Astrocyte of the spinal cord (primary cell): ENCODE measurements at regions not wholly inside any gene's neighbourhood (a gene's known extent, or its start where the extent isn't known, plus 50 kb on each side); places are given as distances from the start of the nearest gene placed in this dataset.

Experiments used
- DNase-seq: peaks from one replicate; pipeline ENCODE4 v3.0.0; 2011; ENCODE audit warnings: low read depth, low spot score
- H3K4me3 ChIP-seq: 2 replicates; pipeline ENCODE4 v1.5.1; 2011; ENCODE audit warnings: low read depth, mild to moderate bottlenecking, low read length, moderate library complexity
- CTCF ChIP-seq: IDR thresholded peaks from 2 replicates; pipeline ENCODE4 v1.5.1; 2012; ENCODE audit warnings: low read depth, mild to moderate bottlenecking, low read length, inconsistent platforms
- in situ Hi-C: cut with HindIII; loops from 2 replicates; pipeline ENCODE4 v1.10.0; 2017; ENCODE audit warnings: low sequenced_read_pairs

DNA sequence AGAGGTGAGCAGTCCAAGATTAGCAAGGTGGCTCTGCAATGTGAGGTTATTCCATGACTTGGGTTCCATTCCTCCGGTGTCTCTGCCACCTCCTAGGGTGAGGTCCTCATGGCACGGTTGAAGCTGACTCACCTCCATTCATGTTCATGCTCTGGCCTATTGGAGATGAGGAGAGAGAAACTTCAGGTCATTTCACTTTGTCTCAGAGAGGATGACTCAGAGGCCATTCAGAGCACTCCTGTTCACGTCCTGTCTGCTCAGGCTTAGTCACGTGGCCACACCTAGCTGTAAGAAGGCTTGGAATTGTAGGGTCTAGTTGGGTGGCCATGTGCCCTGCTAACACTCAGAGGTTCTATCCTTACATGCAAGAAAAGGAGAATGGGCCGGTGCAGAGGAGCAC lies 67.5 kb upstream of the MBOAT2 start:
- in situ Hi-C loops, result no loop called here
- no peak overlapping the region for H3K4me3 ChIP-seq
- peak; percentile 82 for DNase-seq
- TF ChIP-seq CTCF, result no peak

- DNase-seq, result no peak
- no peak overlapping the region for H3K4me3 ChIP-seq
- in situ Hi-C loops, result no loop called here
- TF ChIP-seq CTCF, result no peak
Measured at GRCh38 chr2:9069543-9069942, 66.1 kb upstream of the MBOAT2 start.

- in situ Hi-C loops, result no loop called here
- no peak overlapping the region for H3K4me3 ChIP-seq
- no peak for DNase-seq
- TF ChIP-seq CTCF, result no peak
Measured at GRCh38 chr2:9065901-9066300, 62.4 kb upstream of the MBOAT2 start.

- in situ Hi-C loops, result no loop called here
- H3K4me3 ChIP-seq, result no peak overlapping the region
- TF ChIP-seq CTCF, result no peak
- DNase-seq, result no peak
Measured at GRCh38 chr2:9063023-9063606, 59.6 kb upstream of the MBOAT2 start.

DNA sequence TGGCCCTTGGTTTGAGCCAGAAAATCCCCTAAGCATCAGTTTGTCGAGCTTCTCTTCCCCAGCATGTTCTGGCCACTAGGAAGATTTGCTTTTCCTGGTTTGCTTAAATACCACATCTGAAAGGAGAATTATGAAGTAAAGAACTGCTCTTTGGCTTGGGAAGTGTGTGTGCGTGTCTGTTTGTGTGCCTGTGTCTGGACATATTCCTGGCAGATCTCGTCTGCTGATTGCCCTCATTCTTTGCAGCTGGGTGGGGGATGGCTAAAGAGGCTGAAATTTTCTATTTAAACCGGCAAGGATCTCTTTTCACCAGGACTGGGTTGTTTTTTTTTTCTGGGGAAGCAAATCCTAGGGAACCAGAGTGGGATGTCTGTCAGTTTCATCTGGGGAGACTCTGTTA lies 57.3 kb upstream of the MBOAT2 start:
- H3K4me3 ChIP-seq, result no peak overlapping the region
- in situ Hi-C loops, result no loop called here
- TF ChIP-seq CTCF, result no peak
- DNase-seq, result no peak

DNA sequence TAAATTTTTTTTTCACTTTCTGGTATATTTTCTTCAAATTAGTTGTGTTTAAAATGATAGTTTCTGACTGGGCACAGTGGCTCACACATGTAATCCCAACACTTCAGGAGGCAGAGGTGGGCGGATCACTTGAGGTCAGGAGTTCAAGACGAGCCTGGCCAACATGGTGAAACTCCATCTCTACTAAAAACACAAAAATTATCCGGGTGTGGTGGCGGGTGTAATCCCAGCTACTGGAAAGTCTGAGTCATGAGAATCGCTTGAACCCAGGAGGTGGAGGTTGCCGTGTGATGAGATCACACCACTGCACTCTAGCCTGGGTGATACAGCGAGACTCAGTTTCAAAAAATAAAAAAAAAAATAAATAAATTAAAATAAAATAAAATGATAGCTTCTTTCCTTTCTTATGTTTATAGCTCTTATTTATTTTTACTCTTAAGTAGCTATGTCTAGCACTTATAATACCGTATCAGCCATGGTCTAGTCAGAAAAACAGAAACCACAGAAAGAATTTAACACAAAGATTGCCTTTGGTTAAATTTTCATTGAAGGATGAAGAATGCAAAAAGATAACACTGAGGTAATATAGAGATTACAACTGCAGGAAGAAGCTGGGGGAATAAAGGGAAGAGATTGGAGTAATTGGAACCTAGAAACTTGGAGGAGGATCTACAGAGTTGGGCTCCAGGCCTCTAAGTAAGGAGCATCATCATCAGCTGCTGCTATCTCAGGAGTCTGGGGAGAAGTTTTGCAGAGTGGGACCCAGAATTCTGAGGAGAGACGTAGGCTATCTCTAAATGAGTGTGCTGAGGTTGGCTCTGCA lies 54.7 kb upstream of the MBOAT2 start:
- in situ Hi-C loops, result no loop called here
- no peak for TF ChIP-seq CTCF
- DNase-seq, result peak; percentile 81
- H3K4me3 ChIP-seq, result no peak overlapping the region
